NCI-H2227 (cell line): ENCODE measurements at regions not wholly inside any gene's neighbourhood (a gene's known extent, or its start where the extent isn't known, plus 50 kb on each side); places are given as distances from the start of the nearest gene placed in this dataset.

ENCODE experiments used
- DNase-seq: peaks from one replicate; lab custom pipeline; 2025; ENCODE audit not compliant: unreplicated experiment; lab: John Stamatoyannopoulos, UW

GRCh38 chr4:149136951-149137620 lies 678.6 kb downstream of the IQCM start:
- DNase-seq = no peak

DNA sequence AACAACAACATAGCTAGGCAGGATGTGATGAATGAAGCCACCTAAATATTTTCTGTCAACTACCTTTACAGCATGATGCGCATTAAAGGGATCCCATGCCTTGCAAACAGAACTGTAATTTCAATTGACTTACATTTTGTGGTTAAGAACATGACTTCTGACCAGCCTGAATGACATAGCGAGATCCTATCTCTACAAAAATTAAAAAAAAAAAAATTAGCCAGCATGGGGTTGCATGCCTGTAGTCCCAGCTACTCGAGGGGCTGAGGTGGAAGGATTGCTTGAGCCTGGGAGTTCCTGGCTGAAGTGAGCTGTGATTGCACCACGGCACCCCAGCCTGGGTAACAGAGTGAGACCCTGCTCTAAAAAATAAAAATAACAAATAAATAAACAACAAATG lies 680.6 kb downstream of the IQCM start:
- no peak for DNase-seq

DNA sequence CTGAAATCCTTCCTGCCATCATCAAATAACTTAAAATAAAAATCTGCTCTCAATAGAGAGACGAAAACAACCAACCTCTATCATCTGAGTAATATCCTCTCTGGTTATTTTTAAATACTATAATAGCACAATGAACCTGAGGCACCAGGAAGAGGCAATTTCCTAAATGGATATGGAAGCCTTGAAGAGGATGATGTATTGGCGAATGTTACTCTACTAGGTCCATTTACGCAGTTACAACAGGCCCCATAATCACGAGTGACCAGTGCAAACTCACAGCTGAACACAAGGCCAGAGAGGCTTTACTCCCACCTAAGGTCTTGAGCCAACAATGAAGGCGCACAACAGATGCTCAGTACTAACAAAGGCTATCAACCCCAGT lies 678.8 kb upstream of the NR3C2 start:
- no peak for DNase-seq

DNA sequence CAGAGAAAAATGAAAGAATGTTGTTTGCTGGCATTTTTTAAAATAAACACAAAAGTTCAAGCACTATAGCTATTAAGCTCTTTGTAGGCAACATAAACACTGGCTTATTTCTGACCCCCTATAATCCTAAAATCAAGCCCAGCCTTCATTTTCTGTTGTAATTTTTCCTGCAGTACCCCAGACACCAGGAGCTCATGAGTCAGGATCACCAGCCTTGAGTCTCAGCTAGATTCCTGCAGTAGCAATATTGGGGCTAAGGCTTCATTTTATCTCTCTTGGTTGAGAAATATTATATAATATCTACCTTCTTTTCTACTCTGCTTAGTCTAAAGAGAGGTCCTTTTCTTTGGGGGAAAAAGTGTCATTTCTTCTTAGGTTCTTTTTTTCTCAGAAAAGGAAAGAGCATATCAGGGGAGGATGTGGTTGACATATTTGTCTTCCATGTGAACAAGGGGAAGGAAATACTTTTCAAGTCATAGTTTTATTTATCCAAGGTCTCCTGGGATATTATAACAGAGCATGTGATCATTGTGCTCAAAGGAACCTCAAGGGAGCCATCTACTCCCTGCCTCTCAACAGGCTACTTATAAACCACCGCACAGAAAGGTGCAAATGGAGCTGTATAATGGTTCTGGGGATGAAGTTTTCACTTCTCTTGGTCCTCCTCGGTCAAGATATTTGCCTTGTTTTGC lies 678.3 kb upstream of the NR3C2 start:
- no peak for DNase-seq

DNA sequence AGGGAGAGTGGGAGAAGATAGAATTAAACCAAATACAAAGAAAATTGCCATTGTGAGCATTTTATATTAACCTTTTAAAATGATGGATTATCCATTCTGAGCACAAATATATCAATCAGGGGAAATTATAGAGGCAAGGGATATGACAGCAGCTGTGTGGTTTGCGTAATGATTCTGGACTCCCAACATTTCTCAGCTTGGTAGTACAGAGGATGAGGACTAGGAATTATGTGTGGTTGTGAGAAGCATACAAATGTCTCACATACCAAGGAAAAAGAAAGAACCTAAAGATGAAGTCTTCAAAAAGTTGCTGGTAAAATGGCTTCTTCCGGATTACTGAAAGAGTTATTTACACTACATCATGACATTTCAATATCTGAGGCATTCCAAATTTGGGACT lies 674.6 kb upstream of the NR3C2 start:
- DNase-seq = no peak

DNA sequence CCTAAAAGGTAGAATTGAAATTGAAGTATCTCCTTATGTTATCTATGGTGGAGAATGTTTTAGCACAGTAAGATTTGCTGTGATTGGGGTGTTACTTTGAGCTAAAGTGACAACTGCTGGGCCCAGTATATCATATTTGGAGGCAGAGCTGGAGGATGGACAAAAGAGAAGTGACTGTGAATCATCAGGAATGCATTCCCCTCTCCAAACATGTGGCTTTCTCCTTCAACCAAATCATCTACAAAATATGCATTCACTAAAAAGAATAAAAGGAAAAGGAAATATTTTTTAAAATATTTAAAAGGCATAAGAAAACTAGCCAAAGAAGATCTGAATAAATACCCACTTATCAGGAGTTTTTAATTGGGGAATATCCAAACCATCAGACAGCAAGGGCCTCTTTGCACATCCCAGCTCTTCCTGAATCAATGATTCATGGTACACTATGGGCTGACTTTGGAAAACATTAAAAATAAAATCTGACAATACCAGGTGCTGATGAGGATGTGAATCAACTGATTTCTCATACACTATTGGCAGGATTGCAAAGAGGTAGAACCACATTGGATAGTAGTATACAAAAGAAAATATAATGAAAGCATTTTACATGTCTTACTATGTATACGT lies 671.7 kb upstream of the NR3C2 start:
- no peak for DNase-seq

DNA sequence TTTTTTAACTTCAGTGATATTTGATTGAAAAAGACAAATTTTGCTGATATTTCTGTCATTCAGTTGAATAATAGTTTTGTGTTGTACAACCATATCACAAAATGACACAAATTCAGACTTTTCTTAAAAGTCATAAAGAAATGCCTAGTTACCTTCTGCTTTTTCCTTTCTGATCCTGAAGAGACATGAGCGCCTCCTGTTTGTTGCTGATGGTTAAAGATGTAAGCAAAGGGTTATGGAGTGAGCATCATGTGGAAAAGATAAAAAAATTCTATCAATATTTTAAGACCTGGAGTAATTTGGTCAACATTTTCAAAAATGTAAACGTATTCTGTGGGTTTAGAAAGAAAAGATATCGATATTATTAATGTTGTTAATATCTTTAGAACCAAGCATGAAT lies 669.9 kb upstream of the NR3C2 start:
- no peak for DNase-seq

GRCh38 chr4:149110481-149110880 lies 668.3 kb upstream of the NR3C2 start:
- DNase-seq = no peak

GRCh38 chr4:149108626-149109025 lies 666.4 kb upstream of the NR3C2 start:
- no peak for DNase-seq

GRCh38 chr4:149102765-149103164 lies 660.6 kb upstream of the NR3C2 start:
- DNase-seq = no peak

DNA sequence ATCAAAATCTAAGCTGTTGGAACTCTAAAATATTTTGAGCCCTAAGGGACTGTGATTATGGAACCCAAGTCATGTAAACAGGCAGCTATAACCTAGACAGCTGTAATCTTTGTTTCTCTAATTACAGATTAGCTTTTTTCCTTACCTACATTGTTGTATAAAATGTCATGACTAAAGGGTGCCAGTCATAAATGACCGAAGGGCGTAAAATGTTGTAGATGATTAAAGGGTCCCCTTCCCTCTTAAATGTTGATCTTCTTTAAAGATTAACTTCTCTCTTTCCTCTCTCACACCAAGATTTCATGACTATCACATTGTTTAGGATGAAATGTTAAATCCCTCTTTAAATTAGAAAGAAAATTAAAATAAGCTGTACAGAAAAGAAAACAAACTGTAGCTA lies 659.4 kb upstream of the NR3C2 start:
- no peak for DNase-seq

GRCh38 chr4:149095811-149096210 lies 653.6 kb upstream of the NR3C2 start:
- no peak for DNase-seq

DNA sequence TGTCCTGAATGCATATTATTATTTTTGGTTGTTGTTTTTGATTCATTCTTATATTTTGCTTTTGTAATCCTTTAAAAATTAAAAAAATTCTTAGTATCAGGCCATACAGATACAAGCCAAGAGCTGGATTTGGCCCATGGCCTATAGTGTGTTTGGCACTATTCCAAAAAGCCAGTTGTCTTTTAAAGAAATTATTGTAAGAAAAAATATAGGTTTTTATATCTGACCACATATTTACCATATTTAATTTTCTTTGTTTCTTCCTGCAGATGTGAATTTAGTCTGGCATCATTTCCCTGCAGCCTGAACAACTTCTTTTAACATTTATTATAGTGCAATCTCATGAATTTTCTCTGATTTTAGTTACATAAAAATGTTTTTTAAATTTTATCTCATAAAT lies 652.8 kb upstream of the NR3C2 start:
- no peak for DNase-seq

- DNase-seq = no peak
Measured at GRCh38 chr4:149084144-149084543, 641.9 kb upstream of the NR3C2 start.

- DNase-seq = no peak
Measured at GRCh38 chr4:149077181-149077580, 635.0 kb upstream of the NR3C2 start.

DNA sequence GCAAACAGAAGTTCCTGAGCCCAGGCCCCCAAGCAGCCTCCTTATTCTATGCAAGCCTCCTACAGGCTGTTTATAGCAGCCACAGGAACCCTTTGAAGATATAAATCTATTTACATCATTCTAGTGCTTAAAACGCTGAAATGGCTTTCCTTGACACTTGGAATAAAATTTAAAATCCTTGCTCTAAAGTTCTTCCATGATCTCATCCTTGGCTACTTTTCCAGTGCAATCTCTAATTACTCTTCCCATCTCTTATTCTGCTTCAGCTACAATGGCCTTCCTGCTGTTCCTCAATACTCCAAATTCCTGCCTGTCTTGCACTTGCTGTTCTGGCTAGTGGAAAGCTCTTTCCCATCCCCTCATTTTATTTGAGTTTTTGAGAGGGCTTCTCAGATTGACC lies 634.2 kb upstream of the NR3C2 start:
- DNase-seq = no peak

DNA sequence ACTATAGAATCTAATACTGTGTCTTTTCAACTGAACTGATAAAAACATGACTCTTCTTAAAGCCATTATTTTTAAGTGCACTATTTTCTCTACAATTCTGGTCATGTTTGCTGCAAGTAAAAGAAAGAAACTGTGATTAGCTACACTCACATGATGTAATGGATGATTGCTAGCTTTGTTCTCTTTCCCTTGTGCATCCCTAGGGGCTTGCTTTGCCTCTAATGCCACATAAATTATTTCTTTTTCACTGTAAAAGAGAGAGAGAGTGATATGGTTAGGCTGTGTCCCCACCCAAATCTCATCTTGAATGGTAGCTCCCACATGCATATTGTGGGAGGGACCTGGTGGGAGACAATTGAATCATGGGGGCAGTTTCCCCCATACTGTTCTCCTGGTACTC lies 630.2 kb upstream of the NR3C2 start:
- no peak for DNase-seq

DNA sequence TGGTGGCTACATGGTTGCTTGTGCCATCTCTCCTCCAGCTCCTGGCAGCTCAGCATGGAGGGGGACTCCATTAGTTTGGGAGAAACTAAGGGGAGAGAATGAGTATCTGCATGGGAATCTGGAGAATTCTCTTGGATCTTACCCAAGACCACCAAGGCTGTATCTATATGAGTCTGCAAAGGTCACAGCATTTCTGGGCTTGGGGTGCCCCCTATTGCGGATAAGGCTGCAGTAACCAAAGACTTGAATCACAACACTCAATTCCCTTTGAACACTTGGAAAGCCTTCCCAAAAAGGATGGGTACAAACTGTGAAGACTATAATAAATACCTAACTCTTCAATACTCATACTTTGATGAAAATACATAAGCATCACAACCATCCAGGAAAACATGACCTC lies 623.5 kb upstream of the NR3C2 start:
- DNase-seq = no peak

DNA sequence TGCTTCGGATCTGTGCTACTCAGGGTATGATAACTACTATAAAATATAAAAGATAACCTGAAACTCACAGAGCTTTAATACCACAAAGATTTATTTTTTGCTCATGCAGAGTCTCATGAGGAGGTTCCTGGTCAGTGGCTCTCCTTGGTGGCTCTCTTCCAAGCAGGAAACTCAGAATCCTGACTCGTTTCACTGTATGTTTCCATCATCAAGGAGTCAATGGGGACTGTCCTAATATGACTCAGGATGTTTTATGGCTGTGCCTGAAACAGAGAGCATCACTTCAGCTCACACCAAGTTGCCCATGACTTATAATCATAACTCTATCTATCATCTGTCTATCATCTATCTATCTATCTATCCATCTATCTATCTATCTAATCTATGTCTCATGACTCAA lies 620.8 kb upstream of the NR3C2 start:
- DNase-seq = no peak

DNA sequence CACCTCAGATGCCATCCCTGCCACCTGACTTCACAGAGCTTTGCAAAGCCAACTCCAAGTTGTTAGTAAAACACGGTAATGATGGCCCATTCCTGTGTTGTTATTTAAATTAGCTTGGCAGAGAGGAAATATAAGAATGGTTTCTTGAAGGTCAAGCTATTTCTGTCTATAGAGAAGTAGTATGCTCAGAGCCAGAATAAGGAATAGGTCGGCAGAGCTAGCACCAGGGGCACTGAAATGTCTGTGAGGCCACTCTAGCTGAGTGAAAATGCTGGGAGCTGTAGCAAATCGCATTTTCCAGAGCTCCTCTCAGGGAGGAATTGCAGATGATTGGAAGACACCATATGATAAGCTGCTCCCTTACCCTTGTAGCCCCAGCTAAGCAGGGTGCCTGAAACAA lies 615.4 kb upstream of the NR3C2 start:
- DNase-seq = no peak

DNA sequence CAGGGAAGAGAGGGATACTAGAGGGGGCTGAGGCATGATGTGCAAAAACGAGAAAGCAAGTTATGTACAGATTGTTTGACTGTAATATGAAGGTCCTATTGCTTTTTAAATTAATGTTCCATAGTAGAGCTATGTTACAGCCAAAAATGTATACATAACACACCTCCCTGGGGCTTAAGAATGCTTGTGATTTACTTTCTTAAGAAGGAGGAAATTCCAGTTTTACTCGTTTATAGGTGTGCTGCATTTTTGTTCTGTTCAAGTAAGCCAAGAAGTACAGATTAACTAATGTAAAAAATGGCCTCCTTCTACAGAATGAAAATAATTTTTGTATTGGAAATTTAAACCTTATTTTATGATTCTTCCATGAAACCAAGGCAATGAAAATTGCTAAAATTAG lies 614.4 kb upstream of the NR3C2 start:
- no peak for DNase-seq

DNA sequence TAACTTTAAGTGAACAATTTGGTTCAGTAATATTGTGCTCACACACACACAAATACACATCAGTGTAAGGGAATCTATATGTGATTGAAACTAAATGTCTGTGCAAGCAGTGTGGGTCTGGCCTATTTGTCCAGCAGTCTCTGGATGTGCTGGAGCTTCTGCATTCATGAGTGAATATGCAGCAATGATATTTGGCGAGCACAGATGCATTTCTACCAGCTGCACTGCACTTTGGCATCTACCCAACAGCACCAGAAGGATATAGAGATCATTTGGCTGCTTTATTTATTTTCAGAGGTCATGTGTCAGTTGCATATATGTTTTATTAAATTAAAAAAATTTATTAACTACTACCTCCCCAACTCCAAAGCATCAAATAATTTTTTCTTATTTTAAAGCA lies 613.4 kb upstream of the NR3C2 start:
- no peak for DNase-seq

DNA sequence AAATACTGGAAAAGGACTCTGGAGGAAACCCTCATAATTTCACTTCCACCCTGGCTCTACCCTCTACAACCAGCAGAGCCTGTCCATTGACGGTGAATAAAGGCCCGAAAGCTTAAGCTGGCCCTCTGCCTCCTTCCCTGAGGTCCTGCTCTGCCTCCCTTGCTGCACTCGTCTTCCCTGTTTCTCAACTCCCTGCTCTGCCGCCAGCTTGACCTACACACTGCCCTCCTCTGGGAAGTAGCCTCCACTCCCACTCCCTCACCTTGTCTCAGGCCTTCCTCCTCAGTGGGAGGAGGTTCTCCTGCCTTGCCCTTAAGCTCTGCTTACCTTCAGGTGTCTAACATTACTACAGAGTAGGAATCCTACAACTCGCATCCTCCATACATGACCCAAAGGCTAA lies 608.6 kb upstream of the NR3C2 start:
- no peak for DNase-seq
